HUES64 (cell line): ENCODE measurements at regions not wholly inside any gene's neighbourhood (a gene's known extent, or its start where the extent isn't known, plus 50 kb on each side); places are given as distances from the start of the nearest gene placed in this dataset.
A peak's percentile ranks its signal among the peaks of the same experiment; 100 is the strongest.

ENCODE experiments used
- H3K27ac ChIP-seq: 2 replicates; pipeline ENCODE4 v1.7.0; 2013; ENCODE audit warnings: low read depth, low read length, inconsistent platforms
- H3K27me3 ChIP-seq: 2 replicates; pipeline ENCODE4 v1.6.1; 2013; ENCODE audit warnings: mild to moderate bottlenecking, low read length; ENCODE audit not compliant: insufficient read depth
- H3K36me3 ChIP-seq: 2 replicates; pipeline ENCODE4 v1.6.1; 2013; ENCODE audit warnings: mild to moderate bottlenecking, low read length; ENCODE audit not compliant: insufficient read depth
- H3K4me1 ChIP-seq: 2 replicates; pipeline ENCODE4 v1.6.1; 2013; ENCODE audit warnings: mild to moderate bottlenecking, low read length, moderate library complexity; ENCODE audit not compliant: insufficient read depth
- H3K4me3 ChIP-seq: 2 replicates; pipeline ENCODE4 v1.5.1; 2013; ENCODE audit warnings: mild to moderate bottlenecking, low read length, moderate library complexity
- H3K9ac ChIP-seq: 2 replicates; pipeline ENCODE4 v1.6.1; 2013; ENCODE audit warnings: mild to moderate bottlenecking, low read depth, low read length
- H3K9me3 ChIP-seq: 2 replicates; pipeline ENCODE4 v1.6.1; 2013; ENCODE audit warnings: low read depth, low read length; ENCODE audit not compliant: insufficient read depth
- WGBS: fragments of 150-250, 120-280 bp; methylation state at CpG from one replicate; pipeline ENCODE4 v1.1.7; 2013; ENCODE audit warnings: missing lambda C conversion rate; 5-methylcytosine and 5-hydroxymethylcytosine counted together

DNA sequence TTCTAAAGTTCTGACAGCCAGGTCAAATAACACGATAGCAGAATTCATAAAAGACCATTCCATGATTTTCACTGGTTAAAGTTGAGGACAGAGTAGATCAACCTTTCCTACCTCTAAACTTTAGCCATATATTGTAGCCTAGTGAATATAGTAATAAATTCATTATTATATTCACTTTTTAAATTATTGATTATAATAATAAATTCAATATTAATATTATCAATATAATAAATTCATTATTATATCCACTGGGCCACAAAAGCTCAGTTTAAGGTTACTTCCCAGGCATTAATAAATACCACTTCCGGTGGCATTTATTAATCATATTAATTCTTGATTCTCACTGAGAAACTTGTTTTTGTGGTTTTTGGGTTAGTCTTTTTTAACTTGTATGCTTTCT lies 85.7 kb upstream of the GPC6 start:
- Histone ChIP-seq H3K4me1 (peaks cover 10% of the 10 kb centered on the region), H3K9me3 (no peaks in the 10 kb centered on the region), H3K27me3 (no peaks in the 10 kb centered on the region), H3K27ac (no peak overlapping the region), H3K9ac (no peak overlapping the region), H3K4me3 (no peak overlapping the region), H3K36me3 (no peaks in the 10 kb centered on the region)
- WGBS, result 100% methylated on average over 1 of the region's 2 CpGs

DNA sequence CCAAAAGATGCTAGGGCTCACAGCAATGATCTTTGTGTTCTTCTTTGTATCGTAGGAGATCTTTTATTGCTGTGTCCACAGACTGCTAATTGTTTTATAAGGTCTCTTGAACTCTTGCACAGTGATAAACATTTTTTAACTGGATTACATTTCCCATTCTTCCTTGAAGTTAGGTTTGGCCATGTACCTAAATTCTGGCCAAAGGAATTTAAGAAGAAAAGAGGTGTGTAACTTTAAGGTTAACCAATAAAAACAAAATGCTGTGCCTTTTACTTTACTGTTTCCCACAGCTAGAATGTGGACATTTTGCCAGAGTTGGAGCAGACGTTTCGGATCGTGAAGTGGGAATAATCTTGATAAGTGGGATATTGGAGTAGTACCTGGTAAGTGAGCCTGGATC lies 82.6 kb upstream of the GPC6 start:
- WGBS, result 87% methylated on average over 4 of the region's 4 CpGs
- Histone ChIP-seq H3K4me1 (peaks cover 17% of the 10 kb centered on the region), H3K4me3 (no peak overlapping the region), H3K9me3 (no peaks in the 10 kb centered on the region), H3K36me3 (no peaks in the 10 kb centered on the region), H3K27me3 (no peaks in the 10 kb centered on the region), H3K9ac (no peak overlapping the region), H3K27ac (no peak overlapping the region)

DNA sequence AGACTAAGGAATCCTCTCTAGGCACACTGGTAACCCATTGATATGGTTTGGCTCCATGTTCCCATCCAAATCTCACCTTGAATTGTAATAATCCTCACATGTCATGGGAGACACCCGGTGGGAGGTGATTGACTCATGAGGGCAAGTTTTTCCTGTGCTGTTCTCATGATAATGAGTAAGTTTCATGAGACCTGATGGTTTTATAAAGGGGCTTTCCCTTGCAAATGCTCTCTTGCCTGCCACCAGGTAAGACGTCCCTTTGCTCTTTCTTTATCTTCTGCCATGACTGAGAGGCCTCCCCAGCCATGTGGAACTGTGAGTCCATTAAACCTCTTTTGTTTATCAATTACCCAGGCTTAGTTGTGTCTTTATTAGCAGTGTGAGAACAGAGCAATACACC lies 81.4 kb upstream of the GPC6 start:
- Histone ChIP-seq H3K4me3 (no peak overlapping the region), H3K27ac (peak overlapping the region; percentile 39; the same call in 1 of the 2 replicates), H3K9ac (no peak overlapping the region), H3K27me3 (no peaks in the 10 kb centered on the region), H3K36me3 (no peaks in the 10 kb centered on the region), H3K4me1 (peaks cover 17% of the 10 kb centered on the region), H3K9me3 (no peaks in the 10 kb centered on the region)
- 31% methylated on average over 2 of the region's 2 CpGs for WGBS

DNA sequence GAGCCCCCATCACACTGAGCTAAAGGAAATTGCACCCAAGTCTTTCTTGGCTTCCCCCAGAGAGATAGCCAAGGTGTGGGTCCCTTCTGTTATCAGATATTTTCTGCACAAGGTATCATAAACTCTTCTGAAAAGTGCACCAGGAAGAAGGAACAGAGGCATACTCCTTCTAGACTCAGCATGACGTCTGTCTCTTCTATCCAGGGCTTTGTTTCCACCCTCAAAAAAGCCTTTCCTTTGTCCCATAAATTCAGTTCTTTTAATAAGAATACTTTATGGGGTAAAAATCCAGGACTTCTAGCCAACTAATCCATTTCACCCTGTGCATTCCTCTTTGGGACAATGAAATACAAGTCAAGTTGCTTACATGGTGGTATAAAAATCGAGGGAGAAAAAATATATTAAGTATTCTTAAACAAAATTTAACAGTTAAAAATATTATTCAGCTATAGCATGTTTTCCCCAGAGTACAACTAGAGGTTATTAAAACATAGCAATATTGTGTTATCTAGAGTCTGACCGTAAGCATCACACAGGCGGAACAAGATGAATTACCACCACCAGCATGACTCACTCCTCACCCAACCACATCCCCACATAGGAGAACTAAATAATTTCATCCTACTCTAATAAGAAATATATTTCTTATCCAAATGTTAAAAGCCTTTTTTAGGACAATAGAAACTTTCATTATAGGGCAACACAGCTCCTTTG lies 79.9 kb upstream of the GPC6 start:
- Histone ChIP-seq H3K36me3 (no peaks in the 10 kb centered on the region), H3K27ac (no peak overlapping the region), H3K9ac (no peak overlapping the region), H3K4me3 (no peak overlapping the region), H3K9me3 (no peaks in the 10 kb centered on the region), H3K4me1 (peaks cover 17% of the 10 kb centered on the region), H3K27me3 (no peaks in the 10 kb centered on the region)
- 95% methylated on average over 3 of the region's 4 CpGs for WGBS

DNA sequence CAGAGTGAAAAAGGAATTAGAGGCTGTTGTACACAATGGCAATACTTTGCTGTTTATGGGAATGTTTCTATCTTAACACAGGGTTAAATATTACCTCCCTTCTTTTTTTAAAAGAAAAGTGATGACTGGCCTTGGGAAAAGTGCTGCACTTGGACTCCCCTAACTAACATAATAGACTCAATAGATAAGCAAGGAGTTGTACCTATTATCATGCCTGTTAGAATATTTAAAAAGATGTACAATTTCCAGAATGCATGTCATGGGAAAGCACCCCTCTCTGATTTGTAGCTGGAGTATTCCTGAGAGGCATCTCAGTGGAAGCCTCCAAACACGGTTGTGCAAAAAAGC lies 79.3 kb upstream of the GPC6 start:
- Histone ChIP-seq H3K4me3 (no peak overlapping the region), H3K9me3 (no peaks in the 10 kb centered on the region), H3K27me3 (no peaks in the 10 kb centered on the region), H3K36me3 (no peaks in the 10 kb centered on the region), H3K4me1 (peaks cover 17% of the 10 kb centered on the region), H3K27ac (no peak overlapping the region), H3K9ac (no peak overlapping the region)
- 80% methylated on average over 1 of the region's 1 CpG for WGBS

DNA sequence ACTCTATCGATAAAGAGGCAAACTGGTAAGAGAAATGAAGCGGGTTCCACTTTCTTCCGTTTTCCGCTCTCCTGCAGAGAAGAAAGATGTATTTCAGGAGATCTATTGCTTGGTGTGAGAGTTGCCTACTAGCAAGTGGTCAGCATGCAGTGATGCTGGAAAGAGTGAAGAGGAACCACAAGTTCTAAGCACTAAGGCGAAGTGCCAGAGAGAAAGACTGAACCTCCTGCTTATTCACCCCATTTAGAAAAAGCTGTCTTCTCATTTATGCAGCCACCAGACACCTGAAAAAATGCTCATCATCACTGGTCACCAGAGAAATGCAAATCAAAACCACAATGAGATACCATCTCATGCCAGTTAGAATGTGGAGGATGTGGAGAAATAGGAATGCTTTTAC lies 78.7 kb upstream of the GPC6 start:
- WGBS, result 96% methylated on average over 5 of the region's 5 CpGs
- Histone ChIP-seq H3K9me3 (no peaks in the 10 kb centered on the region), H3K27me3 (no peaks in the 10 kb centered on the region), H3K9ac (no peak overlapping the region), H3K4me1 (peaks cover 17% of the 10 kb centered on the region), H3K36me3 (no peaks in the 10 kb centered on the region), H3K4me3 (no peak overlapping the region), H3K27ac (no peak overlapping the region)

DNA sequence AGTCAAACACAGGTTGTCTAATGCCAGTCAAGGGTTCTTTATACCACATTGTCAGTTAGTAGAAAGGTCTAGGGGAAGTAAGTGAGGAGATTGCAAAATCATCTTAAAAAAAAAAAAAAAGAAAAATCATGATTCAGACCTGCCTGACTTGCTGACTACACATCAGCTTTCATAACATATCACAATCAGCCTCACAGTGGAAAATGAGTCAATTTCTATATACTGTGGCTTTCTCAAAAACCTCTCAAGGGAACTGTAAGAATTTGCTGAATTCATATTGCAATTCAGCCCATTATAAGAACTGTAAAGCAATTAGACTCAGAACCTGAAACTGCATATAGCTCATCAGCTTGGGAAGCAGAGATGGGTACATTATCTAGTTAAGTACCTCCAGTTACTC lies 75.3 kb upstream of the GPC6 start:
- Histone ChIP-seq H3K27me3 (no peaks in the 10 kb centered on the region), H3K4me3 (no peak overlapping the region), H3K27ac (no peak overlapping the region), H3K9ac (no peak overlapping the region), H3K9me3 (no peaks in the 10 kb centered on the region), H3K4me1 (peaks cover 3% of the 10 kb centered on the region; the same call in 1 of the 2 replicates), H3K36me3 (no peaks in the 10 kb centered on the region)

DNA sequence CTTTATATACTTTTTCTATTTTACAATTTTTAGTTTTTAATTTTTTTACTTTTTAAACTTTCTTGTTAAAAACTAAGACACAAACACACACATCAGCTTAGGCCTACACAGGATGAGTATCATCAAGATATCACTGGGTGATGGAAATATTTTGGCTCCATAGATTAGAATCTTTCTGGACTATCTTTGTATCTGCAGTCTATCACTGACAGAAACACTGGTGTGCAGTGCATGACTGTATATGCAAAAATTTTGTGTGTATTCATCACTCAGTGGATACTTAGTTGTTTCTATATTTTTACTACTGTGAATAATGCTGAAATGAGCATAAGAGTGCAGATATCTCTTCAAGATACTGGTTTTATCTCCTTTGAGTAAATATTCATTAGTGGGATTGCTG lies 68.0 kb upstream of the GPC6 start:
- H3K4me1 ChIP-seq, result no peaks in the 10 kb centered on the region
- peaks cover 4% of the 10 kb centered on the region; the same call in 1 of the 2 replicates for H3K9me3 ChIP-seq
- H3K27ac ChIP-seq, result no peak overlapping the region

DNA sequence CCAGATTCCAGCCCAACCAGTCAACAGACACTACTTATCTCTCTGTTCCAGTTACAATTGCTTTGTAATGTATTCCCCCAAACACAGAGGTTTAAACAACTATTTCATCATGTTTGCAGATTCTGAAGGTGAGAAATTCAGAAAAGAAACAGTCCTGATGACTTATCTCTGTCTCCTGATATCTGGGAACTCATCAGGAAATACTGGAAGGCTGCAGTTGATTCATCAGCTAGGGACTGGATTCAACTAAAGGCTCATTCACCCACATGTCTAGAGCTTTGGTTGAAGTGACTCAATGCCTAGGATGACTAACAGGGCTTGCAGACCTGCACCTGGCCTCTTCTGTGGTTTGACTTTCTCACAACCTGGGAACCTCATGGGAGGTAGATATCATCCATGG lies 56.6 kb upstream of the GPC6 start:
- Histone ChIP-seq H3K27ac (no peak overlapping the region), H3K36me3 (no peaks in the 10 kb centered on the region)

More for the DNA sequence above, 68.0 kb upstream of the GPC6 start:
- Histone ChIP-seq H3K9ac (no peak overlapping the region), H3K36me3 (no peaks in the 10 kb centered on the region), H3K27me3 (no peaks in the 10 kb centered on the region), H3K4me3 (no peak overlapping the region)

DNA sequence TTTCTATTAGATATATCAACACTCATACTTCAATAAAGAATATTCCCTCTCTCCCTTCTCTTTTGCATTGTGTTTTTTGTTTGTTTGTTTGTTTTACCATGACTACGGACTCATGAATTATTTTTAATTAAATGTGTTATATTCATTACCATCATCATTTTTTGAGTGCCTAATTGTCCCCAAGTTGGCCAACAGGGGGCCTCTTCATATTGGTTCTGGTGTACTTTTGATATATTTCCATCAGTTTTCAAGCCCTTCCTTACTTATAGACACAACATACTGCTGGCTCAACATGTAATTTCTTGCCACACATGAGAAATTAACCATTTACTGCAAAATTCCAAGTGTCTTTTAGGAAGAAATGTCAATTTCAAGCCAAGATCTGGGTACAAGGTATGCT lies 54.5 kb upstream of the GPC6 start:
- WGBS, result no CpG with 5 or more reads among the region's 1 CpG
- no peak overlapping the region for H3K9ac ChIP-seq
- H3K4me1 ChIP-seq, result no peaks in the 10 kb centered on the region
- no peak overlapping the region for H3K27ac ChIP-seq
- no peaks in the 10 kb centered on the region for H3K27me3 ChIP-seq
- no peaks in the 10 kb centered on the region for H3K36me3 ChIP-seq
- no peak overlapping the region for H3K4me3 ChIP-seq
- H3K9me3 ChIP-seq, result no peaks in the 10 kb centered on the region

More for the DNA sequence above, 56.6 kb upstream of the GPC6 start:
- no peaks in the 10 kb centered on the region for H3K27me3 ChIP-seq
- no peak overlapping the region for H3K4me3 ChIP-seq
- no peaks in the 10 kb centered on the region for H3K4me1 ChIP-seq
- no peak overlapping the region for H3K9ac ChIP-seq
- no peaks in the 10 kb centered on the region for H3K9me3 ChIP-seq

DNA sequence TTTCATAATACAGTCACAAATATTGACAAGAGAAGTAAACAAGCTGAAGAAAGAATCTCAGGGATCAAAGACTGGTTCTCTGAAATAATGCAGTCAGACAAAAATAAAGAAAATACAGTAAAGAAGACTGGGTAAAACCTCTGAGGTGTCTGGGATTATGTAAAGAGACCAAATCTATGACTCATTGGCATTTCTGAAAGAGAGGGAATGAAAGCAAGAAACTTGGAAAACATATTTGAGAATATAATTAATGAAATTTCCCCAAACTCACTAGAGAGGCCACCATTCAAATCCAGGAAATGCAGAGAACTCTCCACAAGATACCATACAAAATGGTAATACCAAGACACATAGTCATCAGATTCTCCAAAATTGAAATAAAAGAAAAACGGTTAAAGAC lies 53.0 kb upstream of the GPC6 start:
- 94% methylated on average over 1 of the region's 1 CpG for WGBS
- H3K4me1 ChIP-seq, result no peaks in the 10 kb centered on the region

DNA sequence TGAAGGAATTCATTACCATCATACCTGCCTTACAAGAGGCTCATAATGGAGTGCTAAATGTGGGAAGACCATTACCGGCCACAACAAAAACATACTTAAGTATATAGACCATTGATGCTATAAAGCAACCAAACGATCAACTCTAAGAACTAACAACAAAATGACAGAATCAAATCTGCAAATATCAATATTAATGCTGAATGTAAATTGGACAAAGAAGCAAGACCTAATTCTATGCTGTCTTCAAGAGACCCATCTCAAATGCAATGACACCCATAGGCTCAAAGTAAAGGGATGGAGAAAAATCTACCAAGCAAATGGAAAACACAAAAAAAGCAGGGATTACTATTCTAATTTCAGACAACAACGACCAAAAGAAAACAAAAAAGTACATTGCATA lies 52.3 kb upstream of the GPC6 start:
- Histone ChIP-seq H3K9me3 (no peaks in the 10 kb centered on the region), H3K9ac (no peak overlapping the region), H3K27me3 (no peaks in the 10 kb centered on the region), H3K27ac (no peak overlapping the region), H3K4me3 (no peak overlapping the region), H3K4me1 (no peaks in the 10 kb centered on the region), H3K36me3 (no peaks in the 10 kb centered on the region)
- WGBS, result 100% methylated on average over 1 of the region's 3 CpGs

More for the DNA sequence above, 53.0 kb upstream of the GPC6 start:
- Histone ChIP-seq H3K27me3 (no peaks in the 10 kb centered on the region), H3K9ac (no peak overlapping the region), H3K9me3 (no peaks in the 10 kb centered on the region), H3K4me3 (no peak overlapping the region), H3K27ac (no peak overlapping the region), H3K36me3 (no peaks in the 10 kb centered on the region)
